GM23248 (cell line): ENCODE measurements at regions not wholly inside any gene's neighbourhood (a gene's known extent, or its start where the extent isn't known, plus 50 kb on each side); places are given as distances from the start of the nearest gene placed in this dataset.

Experiments
- EZH2 ChIP-seq: fragments of 200-600 bp; sonication (generic); IDR thresholded peaks from 2 replicates; pipeline ENCODE4 v1.6.1; 2018; ENCODE audit warnings: antibody characterized with exemption, mild to moderate bottlenecking; ENCODE audit not compliant: insufficient read depth, poor library complexity, severe bottlenecking
- EZH2phosphoT487 ChIP-seq: fragments of 200-600 bp; sonication (generic); IDR thresholded peaks from 2 replicates; pipeline ENCODE4 v1.6.1; 2018; ENCODE audit warnings: antibody characterized with exemption, moderate library complexity, mild to moderate bottlenecking, low read depth; ENCODE audit not compliant: insufficient read depth

GRCh38 chr2:239610457-239611221, 209.8 kb upstream of the HDAC4 start:
- TF ChIP-seq EZH2, result no peak
- TF ChIP-seq EZH2phosphoT487, result no peak
